ENCODE measurements at regions not wholly inside any gene's neighbourhood (a gene's known extent, or its start where the extent isn't known, plus 50 kb on each side); places are given as distances from the start of the nearest gene placed in this dataset.

- in situ Hi-C loops (cut with MboI; ENCODE audit: low sequenced_read_pairs, unreplicated experiment): no loop called here
- TF ChIP-seq, protein P1, sequence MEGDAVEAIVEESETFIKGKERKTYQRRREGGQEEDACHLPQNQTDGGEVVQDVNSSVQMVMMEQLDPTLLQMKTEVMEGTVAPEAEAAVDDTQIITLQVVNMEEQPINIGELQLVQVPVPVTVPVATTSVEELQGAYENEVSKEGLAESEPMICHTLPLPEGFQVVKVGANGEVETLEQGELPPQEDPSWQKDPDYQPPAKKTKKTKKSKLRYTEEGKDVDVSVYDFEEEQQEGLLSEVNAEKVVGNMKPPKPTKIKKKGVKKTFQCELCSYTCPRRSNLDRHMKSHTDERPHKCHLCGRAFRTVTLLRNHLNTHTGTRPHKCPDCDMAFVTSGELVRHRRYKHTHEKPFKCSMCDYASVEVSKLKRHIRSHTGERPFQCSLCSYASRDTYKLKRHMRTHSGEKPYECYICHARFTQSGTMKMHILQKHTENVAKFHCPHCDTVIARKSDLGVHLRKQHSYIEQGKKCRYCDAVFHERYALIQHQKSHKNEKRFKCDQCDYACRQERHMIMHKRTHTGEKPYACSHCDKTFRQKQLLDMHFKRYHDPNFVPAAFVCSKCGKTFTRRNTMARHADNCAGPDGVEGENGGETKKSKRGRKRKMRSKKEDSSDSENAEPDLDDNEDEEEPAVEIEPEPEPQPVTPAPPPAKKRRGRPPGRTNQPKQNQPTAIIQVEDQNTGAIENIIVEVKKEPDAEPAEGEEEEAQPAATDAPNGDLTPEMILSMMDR (IDR thresholded peaks at IDR 0.05; ENCODE audit: borderline replicate concordance, control extremely low read depth, extremely low read depth, insufficient read depth, missing control alignments): no peak
- no peak for DNase-seq (ENCODE audit: low spot score)
These were observed 51.4 kb upstream of the ITM2B start for GRCh38 chr13:48181482-48182145.

- in situ Hi-C loops (cut with MboI; ENCODE audit: low sequenced_read_pairs, unreplicated experiment): no loop called here
- DNase-seq (ENCODE audit: low spot score): no peak
- TF ChIP-seq, protein P1 (IDR thresholded peaks at IDR 0.05; ENCODE audit: borderline replicate concordance, control extremely low read depth, extremely low read depth, insufficient read depth, missing control alignments): no peak
These were observed 54.9 kb upstream of the ITM2B start for GRCh38 chr13:48178126-48178525.

GRCh38 chr13:48176781-48177180, 56.2 kb upstream of the ITM2B start:
- DNase-seq (ENCODE audit: low spot score): no peak
- TF ChIP-seq, protein P1 (IDR thresholded peaks at IDR 0.05; ENCODE audit: borderline replicate concordance, control extremely low read depth, extremely low read depth, insufficient read depth, missing control alignments): no peak
- in situ Hi-C loops (cut with MboI; ENCODE audit: low sequenced_read_pairs, unreplicated experiment): no loop called here

DNA sequence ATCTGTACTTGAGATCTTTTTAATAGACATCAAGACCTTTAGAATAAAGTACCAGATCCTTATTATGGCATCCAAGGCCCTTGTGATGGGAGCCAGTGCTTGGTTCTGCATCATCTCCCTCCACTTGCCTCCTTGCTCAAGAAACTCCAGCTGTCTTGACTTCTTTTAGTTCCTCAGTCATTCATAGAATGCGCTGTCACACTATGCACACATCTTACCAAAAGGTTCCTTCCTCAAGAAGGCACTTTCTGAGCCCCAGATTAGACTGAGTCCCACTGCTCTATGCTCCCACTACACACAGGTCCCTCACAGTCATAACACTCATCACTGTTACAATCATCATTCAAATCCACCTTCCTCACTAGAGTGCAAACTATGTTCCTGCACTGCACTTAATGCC, 57.8 kb upstream of the ITM2B start:
- in situ Hi-C loops (cut with MboI; ENCODE audit: low sequenced_read_pairs, unreplicated experiment): no loop called here
- DNase-seq (ENCODE audit: low spot score): no peak
- TF ChIP-seq, protein P1 (IDR thresholded peaks at IDR 0.05; ENCODE audit: borderline replicate concordance, control extremely low read depth, extremely low read depth, insufficient read depth, missing control alignments): no peak

- TF ChIP-seq, protein P1 (IDR thresholded peaks at IDR 0.05; ENCODE audit: borderline replicate concordance, control extremely low read depth, extremely low read depth, insufficient read depth, missing control alignments): no peak
- in situ Hi-C loops (cut with MboI; ENCODE audit: low sequenced_read_pairs, unreplicated experiment): no loop called here
- DNase-seq (ENCODE audit: low spot score): no peak
These were observed 65.1 kb upstream of the ITM2B start for GRCh38 chr13:48167866-48168265.

DNA sequence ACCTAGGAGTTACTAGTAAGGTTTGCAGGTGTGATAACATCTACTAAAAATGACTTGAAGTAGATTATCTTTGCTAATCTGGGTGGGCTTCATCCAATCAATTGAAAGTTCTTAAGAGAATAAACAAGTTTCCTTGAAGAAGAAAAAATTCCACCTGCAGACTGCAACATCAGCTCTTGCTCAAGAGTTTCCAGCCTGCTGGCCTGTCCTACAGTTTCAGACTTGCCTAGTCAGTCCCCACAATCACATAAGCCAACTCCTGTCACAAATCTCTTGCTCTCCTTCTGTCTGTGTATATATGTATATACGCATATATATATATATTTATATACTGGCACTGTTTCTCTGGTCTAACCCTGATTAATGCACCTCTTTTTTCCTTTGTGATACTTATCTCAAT, 67.3 kb upstream of the ITM2B start:
- TF ChIP-seq, protein P1 (IDR thresholded peaks at IDR 0.05; ENCODE audit: borderline replicate concordance, control extremely low read depth, extremely low read depth, insufficient read depth, missing control alignments): no peak
- no peak for DNase-seq (ENCODE audit: low spot score)
- in situ Hi-C loops (cut with MboI; ENCODE audit: low sequenced_read_pairs, unreplicated experiment): no loop called here

Data from GM13976 (cell line).